DMS 273 (cell line): ENCODE measurements at regions not wholly inside any gene's neighbourhood (a gene's known extent, or its start where the extent isn't known, plus 50 kb on each side); places are given as distances from the start of the nearest gene placed in this dataset.
"Not testable (repeated sequence)": the region's sequence is repeated elsewhere in the genome, so short reads cannot be mapped to it uniquely, and the experiment has no call there.

Experiments
- DNase-seq: peaks from one replicate; lab custom pipeline; 2025; ENCODE audit not compliant: unreplicated experiment; lab: John Stamatoyannopoulos, UW

- no peak for DNase-seq
These were observed 101.7 kb downstream of the BMS1 start for GRCh38 chr10:42883993-42884983.

GRCh38 chr10:42885491-42886270 lies 103.1 kb downstream of the BMS1 start:
- no peak for DNase-seq

GRCh38 chr10:42887734-42888503 lies 105.3 kb downstream of the BMS1 start:
- no peak for DNase-seq

GRCh38 chr10:42888504-42889095 lies 106.0 kb downstream of the BMS1 start:
- DNase-seq, result peak; percentile 68

- DNase-seq, result no peak
These were observed 114.1 kb downstream of the BMS1 start for GRCh38 chr10:42896735-42897134.

DNA sequence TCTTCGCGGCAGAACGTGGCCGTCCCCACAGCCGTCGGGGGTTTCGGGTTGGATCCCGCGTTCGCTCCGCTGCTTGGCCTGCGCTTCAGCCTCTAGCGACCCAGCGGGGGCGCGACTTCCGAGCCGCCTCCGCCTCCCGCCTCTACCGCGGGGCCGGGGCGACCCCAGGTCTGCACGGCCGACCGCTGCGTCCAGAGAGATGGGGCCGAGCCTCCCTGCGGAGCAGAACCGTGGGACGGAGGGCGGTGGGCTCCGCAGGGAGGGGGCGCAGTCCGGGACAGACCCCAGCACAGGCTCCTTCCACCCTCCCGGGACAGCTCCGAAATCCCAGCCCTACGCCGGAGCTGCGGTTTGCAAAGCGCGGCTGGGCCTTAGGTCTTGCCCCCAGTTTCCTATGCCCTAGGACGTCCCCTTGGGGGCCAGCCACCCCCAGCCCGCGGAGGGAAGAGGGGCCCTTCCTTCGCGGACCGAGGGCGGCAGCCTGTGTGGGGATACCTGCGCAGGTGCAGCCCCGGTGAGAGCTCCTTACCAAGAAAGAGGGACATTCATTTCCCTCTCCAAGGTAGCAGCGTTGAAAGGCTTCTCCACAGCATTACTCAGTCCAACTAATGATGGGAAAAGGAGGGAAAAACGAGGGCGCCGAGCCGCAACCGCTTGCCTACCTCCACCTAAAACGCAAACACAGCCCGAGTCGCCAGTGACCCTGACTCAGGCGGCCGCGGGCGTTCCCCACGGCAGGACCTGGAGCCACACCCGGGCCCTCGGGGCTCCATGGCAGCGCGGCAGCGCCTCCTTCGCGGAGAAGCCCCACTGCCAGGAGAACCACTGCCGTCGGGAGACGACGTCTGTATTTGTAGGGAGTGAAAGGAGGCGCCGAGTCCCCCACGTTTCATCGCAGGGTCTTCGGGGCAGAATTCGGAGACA lies 115.7 kb downstream of the BMS1 start:
- no peak for DNase-seq

DNA sequence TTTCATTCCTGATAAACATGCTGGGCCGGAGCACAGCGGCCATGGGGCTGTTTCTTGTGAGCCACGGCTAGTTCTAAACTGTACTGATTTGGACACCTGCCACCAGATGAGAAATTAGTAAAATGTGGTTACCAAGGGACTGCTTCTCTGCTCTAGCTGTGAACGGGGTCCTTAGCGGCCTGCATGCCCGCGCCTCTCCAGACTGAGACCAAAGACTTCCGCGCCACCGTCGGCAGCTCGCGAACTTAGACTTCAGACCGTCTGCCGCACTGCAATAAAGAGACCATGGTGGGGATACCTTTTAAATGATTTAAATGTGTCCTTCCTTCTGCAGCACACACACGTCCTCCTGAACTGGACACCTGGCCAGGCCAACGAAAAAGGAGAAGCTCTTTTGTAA lies 116.4 kb downstream of the BMS1 start:
- no peak for DNase-seq

GRCh38 chr10:42900346-42900745 lies 117.8 kb downstream of the BMS1 start:
- DNase-seq, result not testable (repeated sequence)

- no peak for DNase-seq
These were observed 128.8 kb downstream of the BMS1 start for GRCh38 chr10:42911359-42911758.

GRCh38 chr10:42916974-42917373 lies 134.4 kb downstream of the BMS1 start:
- DNase-seq, result no peak

- DNase-seq, result no peak
These were observed 135.2 kb downstream of the BMS1 start for GRCh38 chr10:42917821-42918220.

GRCh38 chr10:42921951-42922350 lies 139.4 kb downstream of the BMS1 start:
- no peak for DNase-seq

DNA sequence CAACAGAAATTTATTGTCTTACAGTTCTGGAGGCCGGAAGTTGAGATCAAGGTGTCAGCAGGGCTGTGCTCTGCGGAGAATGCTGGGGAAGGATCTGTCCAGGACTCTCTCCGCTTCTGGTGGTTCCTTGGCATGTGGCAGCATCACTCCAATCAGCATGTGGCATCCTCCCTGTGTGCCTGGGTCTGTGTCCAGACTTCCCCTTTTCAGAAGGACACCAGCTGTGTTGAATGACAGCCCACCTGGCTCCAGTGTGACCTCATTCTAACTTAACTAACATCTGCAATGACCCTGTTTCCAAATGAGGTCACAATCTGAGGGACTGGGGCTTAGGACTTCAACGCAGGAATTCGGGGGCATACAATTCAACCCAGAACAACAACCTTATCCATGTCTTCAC lies 141.9 kb downstream of the BMS1 start:
- DNase-seq, result no peak

- DNase-seq, result peak; percentile 14
These were observed 144.2 kb downstream of the BMS1 start for GRCh38 chr10:42926843-42927242.

- DNase-seq, result no peak
These were observed 145.5 kb downstream of the BMS1 start for GRCh38 chr10:42928064-42928463.

DNA sequence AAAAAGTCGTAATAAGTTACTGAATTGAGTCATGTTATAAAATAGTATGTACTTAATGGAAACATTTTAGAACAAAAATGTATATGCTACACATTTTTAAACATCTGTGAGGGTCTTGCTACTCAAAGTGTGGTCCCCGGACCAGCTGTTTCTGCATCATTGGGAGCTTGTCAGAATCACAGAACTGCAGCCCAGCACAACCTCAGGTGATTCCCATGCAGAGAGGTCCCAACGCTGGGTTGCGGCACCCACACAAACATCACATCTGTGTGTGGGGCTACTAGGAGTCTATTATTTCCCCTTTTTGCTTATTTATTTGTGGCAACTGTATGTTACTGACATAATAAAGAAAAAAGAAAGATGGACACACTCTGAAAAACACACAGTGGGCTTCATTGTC lies 146.6 kb downstream of the BMS1 start:
- no peak for DNase-seq

GRCh38 chr10:42929993-42930392 lies 146.9 kb upstream of the RET start:
- DNase-seq, result no peak

- no peak for DNase-seq
These were observed 146.2 kb upstream of the RET start for GRCh38 chr10:42930516-42931192.

DNA sequence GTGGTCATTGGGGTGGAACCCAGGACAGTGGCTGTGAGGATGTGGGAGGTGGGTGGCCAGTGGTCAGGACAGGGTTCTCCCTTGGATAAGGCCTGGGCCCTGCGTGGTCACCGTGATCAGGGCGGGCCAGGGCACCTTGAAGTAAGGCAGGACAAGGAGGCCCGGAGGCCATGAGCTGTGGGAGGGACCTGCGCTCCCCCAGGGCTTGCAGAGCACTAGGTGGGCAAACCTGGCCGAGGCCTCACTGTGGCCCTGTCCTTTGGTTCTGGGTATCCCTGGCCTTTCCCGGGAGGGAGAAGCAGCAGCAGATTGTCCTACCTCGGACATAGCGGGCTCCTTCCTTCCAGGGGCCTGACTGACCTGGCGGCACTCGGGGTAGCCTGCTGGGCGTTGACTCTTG lies 144.8 kb upstream of the RET start:
- no peak for DNase-seq
